NCI-H2196 treated with DMSO at 0.1 percent for 48 hours (cell line): ENCODE measurements at regions not wholly inside any gene's neighbourhood (a gene's known extent, or its start where the extent isn't known, plus 50 kb on each side); places are given as distances from the start of the nearest gene placed in this dataset.

Experiments
- DNase-seq: peaks from one replicate; lab custom pipeline; 2025; ENCODE audit not compliant: unreplicated experiment; lab: John Stamatoyannopoulos, UW

- DNase-seq = no peak
Observed at GRCh38 chr1:55611123-55611522, 396.0 kb upstream of the USP24 start.

GRCh38 chr1:55610203-55610602, 395.0 kb upstream of the USP24 start:
- no peak for DNase-seq

GRCh38 chr1:55609630-55610029, 394.5 kb upstream of the USP24 start:
- no peak for DNase-seq

GRCh38 chr1:55605155-55605554, 390.0 kb upstream of the USP24 start:
- DNase-seq = no peak

- no peak for DNase-seq
Observed at GRCh38 chr1:55604749-55605148, 389.6 kb upstream of the USP24 start.

GRCh38 chr1:55604179-55604578, 389.0 kb upstream of the USP24 start:
- DNase-seq = no peak

GRCh38 chr1:55600242-55600641, 385.1 kb upstream of the USP24 start:
- no peak for DNase-seq

GRCh38 chr1:55597910-55598309, 382.7 kb upstream of the USP24 start:
- no peak for DNase-seq

GRCh38 chr1:55594701-55595100, 379.5 kb upstream of the USP24 start:
- DNase-seq = no peak

GRCh38 chr1:55593298-55593697, 378.1 kb upstream of the USP24 start:
- DNase-seq = no peak

- no peak for DNase-seq
Observed at GRCh38 chr1:55592122-55592521, 377.0 kb upstream of the USP24 start.

GRCh38 chr1:55589671-55590297, 374.6 kb upstream of the USP24 start:
- no peak for DNase-seq

- no peak for DNase-seq
Observed at GRCh38 chr1:55588309-55588708, 373.1 kb upstream of the USP24 start.

- no peak for DNase-seq
Observed at GRCh38 chr1:55586771-55587170, 371.6 kb upstream of the USP24 start.

- no peak for DNase-seq
Observed at GRCh38 chr1:55585402-55585792, 370.2 kb upstream of the USP24 start.

- DNase-seq = peak; percentile 47
Observed at GRCh38 chr1:55584526-55585401, 369.6 kb upstream of the USP24 start.

GRCh38 chr1:55582084-55582483, 366.9 kb upstream of the USP24 start:
- DNase-seq = no peak

- no peak for DNase-seq
Observed at GRCh38 chr1:55580845-55581332, 365.7 kb upstream of the USP24 start.

- no peak for DNase-seq
Observed at GRCh38 chr1:55579332-55580001, 364.3 kb upstream of the USP24 start.

- DNase-seq = no peak
Observed at GRCh38 chr1:55578646-55579045, 363.5 kb upstream of the USP24 start.

GRCh38 chr1:55575571-55576279, 360.6 kb upstream of the USP24 start:
- no peak for DNase-seq
